HL-60 (cell line): ENCODE measurements at regions not wholly inside any gene's neighbourhood (a gene's known extent, or its start where the extent isn't known, plus 50 kb on each side); places are given as distances from the start of the nearest gene placed in this dataset.

Experiments
- REST ChIP-seq: IDR thresholded peaks from 2 replicates; pipeline ENCODE4 v1.6.1; 2012; ENCODE audit warnings: low read depth; ENCODE audit not compliant: insufficient replicate concordance
- TF ChIP-seq, protein P1 (sequence below): IDR thresholded peaks from one replicate; pipeline ENCODE4 v1.5.1; 2011; ENCODE audit warnings: low read length, control low read depth, inconsistent platforms; ENCODE audit not compliant: insufficient read depth

- TF ChIP-seq, protein P1, sequence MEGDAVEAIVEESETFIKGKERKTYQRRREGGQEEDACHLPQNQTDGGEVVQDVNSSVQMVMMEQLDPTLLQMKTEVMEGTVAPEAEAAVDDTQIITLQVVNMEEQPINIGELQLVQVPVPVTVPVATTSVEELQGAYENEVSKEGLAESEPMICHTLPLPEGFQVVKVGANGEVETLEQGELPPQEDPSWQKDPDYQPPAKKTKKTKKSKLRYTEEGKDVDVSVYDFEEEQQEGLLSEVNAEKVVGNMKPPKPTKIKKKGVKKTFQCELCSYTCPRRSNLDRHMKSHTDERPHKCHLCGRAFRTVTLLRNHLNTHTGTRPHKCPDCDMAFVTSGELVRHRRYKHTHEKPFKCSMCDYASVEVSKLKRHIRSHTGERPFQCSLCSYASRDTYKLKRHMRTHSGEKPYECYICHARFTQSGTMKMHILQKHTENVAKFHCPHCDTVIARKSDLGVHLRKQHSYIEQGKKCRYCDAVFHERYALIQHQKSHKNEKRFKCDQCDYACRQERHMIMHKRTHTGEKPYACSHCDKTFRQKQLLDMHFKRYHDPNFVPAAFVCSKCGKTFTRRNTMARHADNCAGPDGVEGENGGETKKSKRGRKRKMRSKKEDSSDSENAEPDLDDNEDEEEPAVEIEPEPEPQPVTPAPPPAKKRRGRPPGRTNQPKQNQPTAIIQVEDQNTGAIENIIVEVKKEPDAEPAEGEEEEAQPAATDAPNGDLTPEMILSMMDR: no peak
- TF ChIP-seq REST: no peak
Observed at GRCh38 chr15:96687388-96688107, 357.0 kb downstream of the NR2F2 start.
